K562 (cell line): ENCODE measurements at regions not wholly inside any gene's neighbourhood (a gene's known extent, or its start where the extent isn't known, plus 50 kb on each side); places are given as distances from the start of the nearest gene placed in this dataset.

Experiments
- NR2C1 ChIP-seq, 2 experiments: fragments of 450-650 bp; IDR thresholded peaks; 2 replicates each; pipeline ENCODE4 v1.6.1; 2017; ENCODE audit warnings: mild to moderate bottlenecking in 2 of 2, antibody characterized with exemption in 1 of 2, inconsistent platforms in 1 of 2, missing compliant biosample characterization in 1 of 2, missing genetic modification characterization in 1 of 2
- TF ChIP-seq, protein P1 (sequence below): fragments of 450-650 bp; formaldehyde crosslinking; IDR thresholded peaks from 2 replicates; pipeline ENCODE4 v1.4.0; 2020; ENCODE audit warnings: mild to moderate bottlenecking, moderate library complexity
- TF ChIP-seq, protein P2 (sequence below): sonication (generic); formaldehyde crosslinking; IDR thresholded peaks from 2 replicates; pipeline ENCODE4 v1.8.0; 2022; ENCODE audit warnings: mild to moderate bottlenecking, missing genetic modification reagents
- TF ChIP-seq, protein P3 (sequence below): fragments of 450-650 bp; conservative IDR thresholded peaks from 2 replicates; pipeline ENCODE4 v1.6.1; 2016; ENCODE audit warnings: missing genetic modification characterization, low read depth, mild to moderate bottlenecking, missing compliant biosample characterization, moderate library complexity

DNA sequence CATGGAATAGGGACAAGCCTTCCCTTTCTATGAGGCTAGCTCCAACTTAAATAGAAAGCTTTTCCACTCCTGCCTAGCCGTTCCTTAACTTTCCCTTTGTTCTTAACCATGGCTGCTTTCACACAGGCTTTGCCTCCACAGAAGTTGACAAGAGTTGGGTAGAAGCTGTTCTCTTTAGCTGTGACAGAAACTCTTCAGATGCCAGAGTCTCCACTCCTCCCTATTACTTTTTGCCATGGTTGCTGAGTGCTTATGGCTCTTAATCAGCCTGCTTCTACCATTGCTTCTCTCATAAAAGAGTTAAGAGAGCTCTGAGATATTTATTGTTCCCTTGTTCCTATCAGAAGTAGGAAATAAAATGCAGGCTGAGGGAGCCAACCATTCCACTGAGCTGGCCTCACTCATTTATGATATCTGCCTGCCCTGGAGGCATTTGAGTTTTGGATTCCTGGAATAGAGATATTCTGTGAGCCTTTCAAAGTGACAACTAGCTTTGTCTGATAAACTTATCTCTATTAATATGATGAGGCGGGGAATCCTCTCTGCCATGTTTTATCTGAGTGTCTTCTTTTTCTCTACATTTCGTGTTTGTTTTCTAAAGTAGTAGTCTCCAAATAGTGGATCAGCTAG, 162.6 kb downstream of the DMAC1 start (continued):
- TF ChIP-seq, protein P1, sequence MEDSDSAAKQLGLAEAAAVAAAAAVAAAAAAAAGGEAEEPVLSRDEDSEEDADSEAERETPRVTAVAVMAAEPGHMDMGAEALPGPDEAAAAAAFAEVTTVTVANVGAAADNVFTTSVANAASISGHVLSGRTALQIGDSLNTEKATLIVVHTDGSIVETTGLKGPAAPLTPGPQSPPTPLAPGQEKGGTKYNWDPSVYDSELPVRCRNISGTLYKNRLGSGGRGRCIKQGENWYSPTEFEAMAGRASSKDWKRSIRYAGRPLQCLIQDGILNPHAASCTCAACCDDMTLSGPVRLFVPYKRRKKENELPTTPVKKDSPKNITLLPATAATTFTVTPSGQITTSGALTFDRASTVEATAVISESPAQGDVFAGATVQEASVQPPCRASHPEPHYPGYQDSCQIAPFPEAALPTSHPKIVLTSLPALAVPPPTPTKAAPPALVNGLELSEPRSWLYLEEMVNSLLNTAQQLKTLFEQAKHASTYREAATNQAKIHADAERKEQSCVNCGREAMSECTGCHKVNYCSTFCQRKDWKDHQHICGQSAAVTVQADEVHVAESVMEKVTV (CRISPR knock-in tag): no peak
- no peak for TF ChIP-seq NR2C1 (IDR thresholded peaks at IDR 0.05)
- TF ChIP-seq NR2C1 (tag; IDR thresholded peaks at IDR 0.05): no peak
- TF ChIP-seq, protein P2, sequence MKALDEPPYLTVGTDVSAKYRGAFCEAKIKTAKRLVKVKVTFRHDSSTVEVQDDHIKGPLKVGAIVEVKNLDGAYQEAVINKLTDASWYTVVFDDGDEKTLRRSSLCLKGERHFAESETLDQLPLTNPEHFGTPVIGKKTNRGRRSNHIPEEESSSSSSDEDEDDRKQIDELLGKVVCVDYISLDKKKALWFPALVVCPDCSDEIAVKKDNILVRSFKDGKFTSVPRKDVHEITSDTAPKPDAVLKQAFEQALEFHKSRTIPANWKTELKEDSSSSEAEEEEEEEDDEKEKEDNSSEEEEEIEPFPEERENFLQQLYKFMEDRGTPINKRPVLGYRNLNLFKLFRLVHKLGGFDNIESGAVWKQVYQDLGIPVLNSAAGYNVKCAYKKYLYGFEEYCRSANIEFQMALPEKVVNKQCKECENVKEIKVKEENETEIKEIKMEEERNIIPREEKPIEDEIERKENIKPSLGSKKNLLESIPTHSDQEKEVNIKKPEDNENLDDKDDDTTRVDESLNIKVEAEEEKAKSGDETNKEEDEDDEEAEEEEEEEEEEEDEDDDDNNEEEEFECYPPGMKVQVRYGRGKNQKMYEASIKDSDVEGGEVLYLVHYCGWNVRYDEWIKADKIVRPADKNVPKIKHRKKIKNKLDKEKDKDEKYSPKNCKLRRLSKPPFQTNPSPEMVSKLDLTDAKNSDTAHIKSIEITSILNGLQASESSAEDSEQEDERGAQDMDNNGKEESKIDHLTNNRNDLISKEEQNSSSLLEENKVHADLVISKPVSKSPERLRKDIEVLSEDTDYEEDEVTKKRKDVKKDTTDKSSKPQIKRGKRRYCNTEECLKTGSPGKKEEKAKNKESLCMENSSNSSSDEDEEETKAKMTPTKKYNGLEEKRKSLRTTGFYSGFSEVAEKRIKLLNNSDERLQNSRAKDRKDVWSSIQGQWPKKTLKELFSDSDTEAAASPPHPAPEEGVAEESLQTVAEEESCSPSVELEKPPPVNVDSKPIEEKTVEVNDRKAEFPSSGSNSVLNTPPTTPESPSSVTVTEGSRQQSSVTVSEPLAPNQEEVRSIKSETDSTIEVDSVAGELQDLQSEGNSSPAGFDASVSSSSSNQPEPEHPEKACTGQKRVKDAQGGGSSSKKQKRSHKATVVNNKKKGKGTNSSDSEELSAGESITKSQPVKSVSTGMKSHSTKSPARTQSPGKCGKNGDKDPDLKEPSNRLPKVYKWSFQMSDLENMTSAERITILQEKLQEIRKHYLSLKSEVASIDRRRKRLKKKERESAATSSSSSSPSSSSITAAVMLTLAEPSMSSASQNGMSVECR (CRISPR knock-in tag): no peak
- TF ChIP-seq, protein P3, sequence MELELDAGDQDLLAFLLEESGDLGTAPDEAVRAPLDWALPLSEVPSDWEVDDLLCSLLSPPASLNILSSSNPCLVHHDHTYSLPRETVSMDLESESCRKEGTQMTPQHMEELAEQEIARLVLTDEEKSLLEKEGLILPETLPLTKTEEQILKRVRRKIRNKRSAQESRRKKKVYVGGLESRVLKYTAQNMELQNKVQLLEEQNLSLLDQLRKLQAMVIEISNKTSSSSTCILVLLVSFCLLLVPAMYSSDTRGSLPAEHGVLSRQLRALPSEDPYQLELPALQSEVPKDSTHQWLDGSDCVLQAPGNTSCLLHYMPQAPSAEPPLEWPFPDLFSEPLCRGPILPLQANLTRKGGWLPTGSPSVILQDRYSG (tag): no peak
